HG02623 (cell line): ENCODE measurements at regions not wholly inside any gene's neighbourhood (a gene's known extent, or its start where the extent isn't known, plus 50 kb on each side); places are given as distances from the start of the nearest gene placed in this dataset.
"Not testable (repeated sequence)": the region's sequence is repeated elsewhere in the genome, so short reads cannot be mapped to it uniquely, and the experiment has no call there.

ENCODE experiments used
- ATAC-seq: cut with Tn5 transposase; IDR thresholded peaks from one replicate; pipeline ENCODE4 v1.9.1; 2021; ENCODE audit warnings: moderate library complexity; ENCODE audit not compliant: unreplicated experiment

DNA sequence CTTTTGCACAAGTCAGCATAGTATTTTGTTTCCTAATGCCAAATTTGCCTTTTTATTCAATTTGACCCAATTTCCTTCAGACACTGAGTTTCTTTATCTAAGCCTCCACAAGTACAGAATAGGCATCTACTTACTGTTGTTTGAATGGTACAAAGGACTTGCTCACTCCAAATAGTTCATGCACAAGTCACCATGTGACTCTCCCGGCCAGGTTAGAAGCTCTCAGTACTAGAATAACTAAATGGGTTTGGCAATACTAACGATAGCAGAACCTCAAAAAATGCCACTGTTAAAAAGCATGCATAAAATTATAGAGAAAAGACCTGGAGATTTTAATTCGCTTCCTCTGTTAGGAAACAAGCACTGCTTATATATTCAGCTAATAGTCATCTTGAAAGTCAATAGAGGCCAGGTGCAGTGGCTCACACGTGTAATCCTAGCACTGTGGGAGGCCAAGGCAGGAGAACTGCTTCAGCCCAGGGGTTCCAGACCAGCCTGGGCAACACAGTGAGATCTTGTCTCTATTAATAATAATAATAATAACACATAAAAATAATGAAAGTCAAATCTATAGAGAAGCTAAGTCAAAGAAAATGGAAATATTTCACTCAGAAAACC is 335.8 kb upstream of the MBL2 start:
- no peak for ATAC-seq

DNA sequence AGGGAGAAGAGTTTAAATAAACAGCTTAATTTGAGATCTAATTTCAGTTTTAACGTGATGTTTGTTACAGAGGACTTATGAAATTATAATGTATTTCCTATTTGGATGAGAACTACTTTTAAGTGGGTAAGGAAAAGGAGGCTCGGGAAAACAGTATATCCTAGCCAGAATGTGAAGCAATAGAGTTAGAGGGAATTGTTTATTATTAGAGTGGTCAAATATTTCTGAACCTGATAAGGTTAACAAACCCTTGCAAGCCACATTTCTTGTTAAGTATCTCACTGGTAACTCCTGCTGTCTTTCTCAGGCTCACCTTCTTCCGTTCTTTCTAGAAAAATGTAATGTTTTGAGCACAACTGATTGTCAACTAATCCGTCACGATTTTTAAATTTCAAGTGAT is 335.1 kb upstream of the MBL2 start:
- no peak for ATAC-seq

DNA sequence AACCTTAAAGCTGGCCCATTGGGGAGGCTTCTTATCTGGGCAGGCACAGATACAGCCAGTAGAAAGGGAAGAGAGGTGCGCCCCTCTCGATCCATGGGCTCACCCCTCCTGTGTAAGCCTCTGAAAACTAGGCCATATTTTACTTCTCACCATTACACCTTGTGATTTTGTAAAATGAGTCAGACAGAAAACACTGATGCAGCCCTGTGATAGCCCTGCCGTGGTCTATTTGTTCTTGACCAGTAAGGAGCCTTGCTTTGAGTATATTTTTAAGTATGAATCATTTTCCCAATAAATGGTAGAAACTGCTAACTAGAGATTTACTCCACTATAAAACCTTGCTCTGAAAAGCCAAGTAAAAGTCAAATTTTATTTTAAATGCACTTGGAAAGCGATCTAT is 329.8 kb upstream of the MBL2 start:
- no peak for ATAC-seq

DNA sequence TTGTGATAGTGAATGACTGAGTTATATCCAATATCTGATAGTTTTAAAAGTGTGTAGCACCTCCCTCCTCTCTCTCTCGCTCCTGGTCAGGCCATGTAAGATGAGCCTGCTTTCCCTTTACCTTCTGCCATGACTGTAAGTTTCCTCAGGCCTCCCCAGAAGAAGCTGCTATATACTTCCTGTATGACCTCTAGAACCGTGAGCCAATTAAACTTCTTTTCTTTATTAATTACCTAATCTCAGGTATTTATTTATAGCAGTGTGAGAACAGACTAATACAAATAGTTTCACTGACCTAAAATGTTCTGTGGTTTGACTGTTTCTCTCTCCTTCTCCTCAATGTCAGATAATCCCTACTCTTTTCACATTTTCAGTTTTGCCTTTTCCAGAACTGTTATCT is 321.3 kb upstream of the MBL2 start:
- ATAC-seq: no peak

DNA sequence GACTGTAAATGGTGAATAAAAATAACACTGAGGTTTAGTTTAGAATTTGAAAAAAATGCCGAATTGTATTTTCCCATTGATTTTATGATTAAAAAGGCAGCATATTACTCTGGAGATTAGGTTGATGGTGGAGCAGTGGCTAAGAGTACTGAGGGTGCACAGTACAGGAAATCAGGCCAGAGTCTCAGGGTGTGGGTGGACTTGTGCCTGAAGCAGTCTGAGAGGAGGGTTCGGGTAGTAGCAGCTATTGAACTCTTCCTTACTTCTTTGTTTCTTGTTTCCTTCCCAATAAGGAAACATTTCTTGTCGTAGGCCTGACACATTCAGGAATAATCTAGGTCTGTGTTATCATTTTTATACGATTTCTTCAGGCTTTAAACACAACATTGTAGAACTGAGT is 319.0 kb upstream of the MBL2 start:
- no peak for ATAC-seq

DNA sequence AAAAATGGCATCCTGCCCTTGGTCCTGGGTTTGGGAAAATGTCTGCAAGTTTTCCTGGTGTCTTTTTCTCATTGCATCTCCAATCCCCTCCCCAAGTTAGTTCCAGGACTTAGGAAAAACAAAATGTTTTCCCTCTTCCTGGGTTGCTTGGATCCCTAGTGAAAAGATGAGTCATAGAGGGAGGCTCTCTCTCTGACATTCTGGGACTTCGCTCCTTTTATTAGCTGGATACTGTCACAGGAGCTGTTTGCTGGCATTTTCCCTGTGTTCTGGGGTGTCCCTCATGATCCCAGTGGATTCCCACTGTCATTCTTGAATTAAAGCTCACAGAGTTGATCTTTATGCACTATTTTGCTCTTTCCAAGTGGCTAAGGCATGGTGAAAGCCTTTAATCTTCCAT is 316.4 kb upstream of the MBL2 start:
- no peak for ATAC-seq

DNA sequence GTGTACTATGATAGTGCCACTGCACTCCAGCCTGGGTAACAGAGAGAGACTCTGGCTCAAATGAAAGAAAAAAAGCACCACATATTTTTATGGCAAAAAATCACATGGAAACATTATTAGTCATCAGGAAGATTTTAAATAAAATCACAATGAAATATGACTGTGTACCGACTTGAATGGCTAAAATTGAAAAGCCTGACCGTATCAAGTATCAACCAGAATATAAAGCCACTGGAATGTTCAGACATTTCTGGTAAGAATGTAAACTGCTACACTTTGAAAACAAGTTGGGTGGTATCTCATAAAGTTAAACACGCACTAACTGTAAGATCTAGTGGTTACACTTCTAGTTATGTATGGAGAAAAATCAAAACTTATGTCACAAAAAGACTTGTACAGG is 306.7 kb upstream of the MBL2 start:
- ATAC-seq: no peak

DNA sequence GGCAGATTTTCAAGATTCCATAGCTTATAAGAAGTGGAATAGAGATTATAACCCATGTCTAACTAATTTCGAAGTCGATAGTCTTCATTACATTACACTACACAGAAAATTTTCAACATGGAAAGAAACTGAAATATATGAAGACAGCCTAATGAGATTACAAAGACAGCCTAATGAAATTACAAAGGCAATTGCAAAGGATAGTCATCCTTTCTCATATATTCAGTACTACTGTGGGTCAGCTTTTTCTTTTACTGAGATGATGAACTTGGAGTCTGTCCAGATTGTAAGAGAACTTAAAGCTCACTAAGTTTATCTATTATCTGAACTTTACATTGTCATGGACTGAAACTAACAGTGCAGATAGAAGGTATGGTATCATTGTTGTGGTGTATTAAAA is 304.4 kb upstream of the MBL2 start:
- no peak for ATAC-seq

DNA sequence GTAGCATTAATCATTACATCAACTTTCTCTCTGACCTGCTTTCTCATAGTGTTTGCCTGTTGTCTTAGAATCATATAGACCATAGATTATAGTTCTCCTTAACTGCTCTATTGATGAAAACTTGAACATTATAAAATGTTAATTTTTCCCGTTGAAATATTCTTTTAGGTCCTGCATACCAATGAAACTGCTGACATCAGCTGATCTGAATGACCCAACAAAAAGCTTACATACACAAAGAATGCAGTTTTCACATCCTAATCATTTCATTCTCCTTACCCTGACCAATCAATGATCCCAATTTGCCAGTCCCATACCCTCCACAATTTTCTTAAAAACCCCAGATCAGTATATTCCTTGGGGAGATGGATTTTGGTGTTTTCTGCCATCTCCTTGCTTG is 302.9 kb upstream of the MBL2 start:
- no peak for ATAC-seq

DNA sequence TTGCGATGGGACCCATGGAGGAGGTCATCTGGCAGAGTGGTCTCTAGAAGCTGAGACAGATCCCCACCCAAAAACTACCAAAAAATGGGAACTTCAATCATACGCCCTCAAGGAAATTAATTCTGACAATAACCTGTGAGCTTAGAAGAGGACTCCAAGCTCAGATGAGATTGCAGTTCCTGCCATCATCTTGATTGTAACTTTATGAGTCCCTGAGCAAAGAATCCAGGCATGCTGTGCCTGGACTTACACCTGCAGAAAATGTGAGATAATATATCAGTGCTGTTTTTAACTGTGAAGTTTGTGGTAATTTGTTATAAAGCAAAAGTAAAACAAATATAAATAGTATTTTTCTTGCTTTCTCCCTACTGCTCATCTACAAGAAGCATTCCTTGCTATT is 299.6 kb upstream of the MBL2 start:
- no peak for ATAC-seq

DNA sequence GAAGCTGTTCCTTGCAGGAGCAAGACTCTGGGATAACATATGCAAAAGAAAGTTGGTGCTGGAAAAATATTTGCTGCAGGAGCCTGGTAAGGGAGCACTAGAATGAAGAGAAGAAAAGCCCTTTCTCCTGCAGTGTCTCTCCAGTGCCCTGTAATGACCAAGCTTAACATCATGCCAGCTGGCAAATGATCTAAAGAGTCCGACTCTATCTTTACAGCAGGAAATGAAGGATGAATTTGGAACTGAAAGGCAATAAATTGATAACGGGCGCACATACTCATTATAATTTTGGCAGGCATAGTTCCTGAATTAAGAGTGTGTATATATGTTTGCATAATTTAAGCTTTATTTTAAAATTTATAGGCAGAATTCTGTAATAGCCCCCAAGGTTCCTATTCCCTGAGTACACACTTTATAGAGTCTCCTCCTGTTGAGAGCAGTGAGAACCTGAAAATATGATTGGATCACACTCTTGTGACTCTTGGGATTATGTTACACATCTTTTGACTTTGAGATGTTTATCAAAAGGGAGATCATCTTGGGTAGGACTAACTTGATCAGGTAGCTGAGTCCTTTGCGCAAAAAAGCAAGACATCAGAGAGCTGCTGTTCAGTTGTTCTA is 299.0 kb upstream of the MBL2 start:
- no peak for ATAC-seq

DNA sequence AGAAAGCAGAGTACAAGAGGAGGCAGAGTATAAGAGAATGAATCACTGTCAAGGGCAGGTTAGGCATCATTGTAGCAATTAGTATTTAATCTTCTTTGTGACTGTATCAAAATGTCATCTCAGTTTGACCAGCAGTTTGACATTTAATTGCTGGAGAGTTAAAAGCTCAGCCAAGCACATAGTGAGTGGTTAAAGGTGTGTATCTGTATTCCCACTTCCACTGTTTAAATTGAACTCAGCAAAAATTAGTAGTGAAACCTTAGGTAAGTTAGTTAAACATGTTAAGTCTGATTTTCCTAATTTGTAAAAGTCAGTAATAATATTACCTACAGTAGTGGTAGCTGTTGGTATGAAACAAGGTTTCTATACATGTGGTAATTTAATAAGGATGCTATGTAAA is 296.4 kb upstream of the MBL2 start:
- ATAC-seq: no peak

DNA sequence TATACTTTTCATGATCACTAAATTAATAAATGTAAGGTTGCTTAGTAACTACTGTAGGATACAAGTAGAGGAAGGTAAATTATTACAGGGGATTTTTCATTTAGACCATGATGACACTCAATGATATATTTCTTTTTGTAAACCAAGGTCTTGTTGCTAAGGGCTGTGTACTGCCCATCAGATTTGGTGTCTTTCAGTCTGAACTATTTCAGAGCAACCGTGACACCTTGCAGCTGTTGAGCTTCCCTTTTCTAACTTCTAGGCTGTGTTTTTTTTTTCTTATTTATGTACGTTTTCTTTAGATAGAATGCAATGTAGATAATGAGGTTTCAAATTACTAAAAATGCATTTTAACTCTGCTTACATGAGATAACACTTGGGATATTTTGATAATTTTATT is 292.0 kb upstream of the MBL2 start:
- ATAC-seq: no peak

DNA sequence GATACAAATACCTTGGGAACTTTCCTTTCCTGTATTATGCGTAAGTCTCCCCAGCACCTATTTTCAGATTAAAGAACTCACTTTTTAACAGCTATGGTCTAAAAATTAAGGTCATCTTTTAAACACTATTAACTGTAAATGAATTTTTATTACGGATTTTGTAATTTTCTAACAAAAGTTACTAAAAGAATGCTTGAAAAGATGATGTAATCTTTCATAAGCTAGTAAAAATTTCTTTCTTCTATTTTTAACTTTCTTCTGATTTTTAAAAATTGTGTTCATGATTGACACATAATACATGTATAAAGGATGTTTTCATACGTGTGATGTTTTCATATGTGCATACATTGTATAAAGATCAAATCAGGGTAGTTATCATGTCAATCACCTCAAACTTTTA is 291.2 kb upstream of the MBL2 start:
- no peak for ATAC-seq

DNA sequence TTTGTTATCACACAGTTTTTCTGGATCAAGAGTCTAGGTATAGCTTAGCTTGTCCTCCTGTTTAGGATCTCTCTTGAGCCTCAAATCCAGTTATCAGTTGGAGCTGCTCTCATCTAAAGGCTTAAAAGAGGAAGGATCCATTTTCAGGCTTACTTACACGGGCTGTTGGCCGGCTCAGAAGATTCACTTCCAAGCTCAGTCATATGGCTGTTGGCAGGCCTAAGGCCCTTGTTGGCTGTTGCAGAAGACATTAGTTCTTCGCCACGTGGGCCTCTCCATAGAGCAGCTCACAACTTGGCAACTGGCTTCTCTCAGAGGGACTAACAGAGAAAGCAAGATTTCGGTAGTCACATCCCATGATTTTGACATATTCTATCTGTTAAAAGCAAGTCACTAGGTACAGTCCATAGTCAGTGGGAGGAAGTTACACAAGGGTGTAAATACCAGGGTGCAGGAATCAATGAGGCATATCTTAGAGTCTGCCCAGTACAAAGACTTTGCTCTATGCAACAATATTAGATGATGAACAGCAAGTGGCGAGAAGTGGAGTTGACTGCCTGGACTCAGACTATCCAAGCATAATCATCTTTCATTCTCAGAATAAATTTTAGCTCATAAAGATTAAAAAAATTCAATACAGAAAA is 280.1 kb upstream of the MBL2 start:
- ATAC-seq: no peak

DNA sequence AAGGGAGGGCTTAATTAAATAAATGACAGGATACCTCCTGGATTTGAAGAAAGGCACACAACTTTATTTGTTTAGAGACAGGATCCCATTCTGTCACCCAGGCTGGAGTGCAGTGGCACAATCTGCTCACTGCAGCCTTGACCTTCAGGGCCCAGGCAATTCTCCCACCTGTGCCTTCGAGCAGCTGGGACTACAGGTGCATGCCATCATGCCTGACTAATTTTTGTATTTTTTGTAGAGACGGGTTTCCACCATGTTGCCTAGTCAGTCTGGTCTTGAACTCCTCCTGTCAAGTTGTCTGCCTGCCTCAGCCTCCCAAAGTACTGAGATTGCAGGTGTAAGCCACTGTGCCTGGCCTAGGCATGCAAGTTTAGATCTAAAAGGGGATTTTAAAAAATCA is 272.7 kb upstream of the MBL2 start:
- no peak for ATAC-seq

DNA sequence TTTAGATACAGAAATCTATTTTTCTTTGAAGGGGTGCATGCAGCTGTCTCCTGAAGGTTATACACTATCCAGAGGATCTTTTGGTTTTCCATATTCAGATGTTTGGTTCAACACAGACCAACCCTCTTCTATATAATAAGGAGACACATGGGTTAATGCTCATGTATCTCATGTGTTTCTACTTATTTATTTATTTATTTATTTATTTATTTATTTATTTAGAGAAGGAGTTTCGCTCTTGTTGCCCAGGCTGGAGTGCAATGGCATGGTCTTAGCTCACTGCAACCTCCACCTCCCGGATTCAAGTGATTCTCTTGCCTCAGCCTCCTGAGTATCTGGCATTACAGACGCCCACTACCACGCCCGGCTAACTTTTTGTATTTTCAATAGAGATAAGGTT is 263.2 kb upstream of the MBL2 start:
- not testable (repeated sequence) for ATAC-seq

DNA sequence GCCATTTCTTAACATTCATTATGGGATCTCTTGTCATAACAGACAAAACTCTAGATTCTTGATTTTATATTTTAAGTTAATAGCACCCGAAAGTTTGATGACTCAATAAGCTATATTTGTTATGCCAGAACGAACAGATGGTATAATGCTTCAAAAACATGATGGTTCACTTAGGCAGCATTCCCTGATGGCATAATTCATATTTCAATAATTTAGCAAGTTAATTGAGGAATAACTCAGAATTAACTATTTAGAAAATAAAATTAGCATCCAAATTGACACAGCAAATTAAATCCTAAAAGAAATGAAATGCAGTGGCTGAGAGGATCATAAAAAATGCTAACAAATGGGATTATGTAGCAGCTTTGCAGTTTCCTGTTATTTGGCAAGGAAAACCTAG is 260.8 kb upstream of the MBL2 start:
- ATAC-seq: no peak

DNA sequence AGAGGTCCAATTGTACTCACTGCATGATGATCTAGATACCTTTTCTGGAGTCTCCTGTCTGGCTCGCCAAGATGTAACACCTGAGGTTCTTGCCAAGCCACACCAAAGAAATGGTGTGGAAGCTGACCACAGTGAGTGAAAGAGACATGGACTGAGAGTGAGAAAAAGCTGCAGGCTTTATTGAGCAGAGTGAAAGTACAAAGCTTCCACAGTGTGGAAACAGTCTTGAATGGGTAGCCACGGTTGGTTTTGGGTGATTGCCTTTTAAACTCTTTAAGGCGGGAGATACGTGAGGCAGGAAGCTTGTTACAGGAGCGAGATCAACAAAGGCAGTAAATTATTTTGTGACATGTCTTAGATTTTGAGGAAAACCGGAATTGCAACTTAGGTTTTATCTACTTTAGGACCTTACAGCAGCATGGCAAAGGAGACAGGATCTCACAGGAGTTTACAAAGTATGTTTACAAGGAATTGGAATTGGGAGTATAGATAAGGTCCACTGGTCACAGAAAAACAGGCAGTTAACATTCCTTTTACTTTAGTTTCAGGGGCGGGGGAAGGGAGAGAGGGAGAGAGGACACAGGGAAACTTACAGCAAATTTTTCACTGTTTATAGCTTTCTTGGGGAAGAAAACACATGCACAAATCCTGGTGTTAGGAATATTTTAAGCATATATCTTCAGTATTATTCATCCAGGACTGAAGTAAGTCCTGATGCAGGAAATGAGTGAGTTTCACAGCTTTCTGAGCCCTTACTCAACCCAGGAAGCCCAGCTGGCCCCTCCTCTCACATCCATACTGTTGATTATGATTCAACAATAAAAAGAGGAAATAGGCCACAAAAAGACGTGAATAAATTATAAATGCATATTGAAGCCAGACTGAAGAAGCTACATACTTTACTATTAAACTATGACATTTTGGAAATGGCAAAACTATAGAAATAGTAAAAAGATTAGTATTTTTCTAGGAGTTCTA is 257.6 kb upstream of the MBL2 start:
- ATAC-seq: not testable (repeated sequence)

DNA sequence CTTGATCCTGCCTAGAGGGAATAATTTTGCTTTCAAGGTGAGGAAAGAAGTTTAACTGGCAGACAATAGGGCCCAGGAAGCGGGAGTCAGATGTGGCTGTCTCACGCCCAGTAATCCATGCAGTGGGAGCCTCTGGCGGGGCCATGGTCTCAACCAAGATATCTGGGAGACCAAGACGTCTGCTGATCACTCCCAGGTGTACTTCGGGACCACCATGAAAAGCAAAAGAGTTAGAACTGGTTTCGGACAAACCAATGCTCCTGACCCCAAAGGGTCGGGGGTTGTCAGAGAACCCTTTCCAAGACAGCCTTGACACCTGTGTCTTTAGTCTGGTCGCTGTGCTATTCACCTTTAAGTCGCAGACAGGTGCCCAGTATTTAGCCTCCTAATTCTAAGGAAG is 256.9 kb upstream of the MBL2 start:
- ATAC-seq: no peak

DNA sequence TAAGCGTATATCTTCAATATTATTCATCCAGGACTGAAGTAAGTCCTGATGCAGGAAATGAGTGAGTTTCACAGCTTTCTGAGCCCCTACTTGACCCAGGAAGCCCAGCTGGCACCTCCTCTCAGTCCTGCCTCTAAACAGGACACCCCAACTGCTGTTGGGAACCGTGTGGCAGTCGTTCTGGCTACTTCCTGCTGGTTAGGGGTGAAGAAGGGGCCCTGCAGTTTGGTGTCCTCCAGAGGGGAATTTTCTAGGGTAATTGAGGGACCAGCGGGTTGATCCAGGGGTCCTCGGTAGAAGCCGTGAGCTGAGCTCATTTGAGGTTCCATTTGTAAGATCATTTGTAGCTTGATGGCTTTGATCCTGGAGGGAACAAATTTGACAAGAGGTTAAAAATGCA is 253.2 kb upstream of the MBL2 start:
- not testable (repeated sequence) for ATAC-seq
